ENCODE measurements at regions not wholly inside any gene's neighbourhood (a gene's known extent, or its start where the extent isn't known, plus 50 kb on each side); places are given as distances from the start of the nearest gene placed in this dataset.
"Not testable (repeated sequence)": the region's sequence is repeated elsewhere in the genome, so short reads cannot be mapped to it uniquely, and the experiment has no call there.

DNA sequence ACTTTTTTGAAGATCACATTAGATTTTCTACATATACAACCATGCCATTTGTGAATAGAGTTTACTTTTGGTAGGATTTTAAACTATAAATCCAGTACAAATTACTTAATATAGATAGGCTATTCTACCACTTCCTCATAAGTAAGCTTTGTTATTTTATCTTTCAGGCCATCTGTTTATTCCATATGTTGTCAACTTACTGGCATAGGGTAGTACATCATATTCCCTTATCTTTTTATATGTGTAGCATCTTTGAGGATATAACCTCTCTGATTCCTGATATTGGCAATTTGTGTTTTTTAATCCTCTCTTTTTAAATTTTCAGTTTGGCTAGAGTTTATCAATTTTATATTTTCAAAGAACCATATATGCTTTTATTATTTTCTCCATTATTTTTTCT lies 515.4 kb downstream of the DIPK2A start:
- no peaks in the 10 kb centered on the region for H3K9me3 ChIP-seq (ENCODE audit: control insufficient read depth, low read length)
- H3K4me3 ChIP-seq (ENCODE audit: insufficient read depth, low read depth, low read length) = no peak overlapping the region
- H3K27ac ChIP-seq (ENCODE audit: insufficient read depth, low read depth, low read length, poor library complexity, severe bottlenecking) = no peak overlapping the region
- H3K27me3 ChIP-seq (ENCODE audit: control insufficient read depth, insufficient read depth, low read length, poor library complexity, severe bottlenecking) = no peaks in the 10 kb centered on the region
- H3K36me3 ChIP-seq (ENCODE audit: control insufficient read depth, insufficient read depth, low read length) = no peaks in the 10 kb centered on the region
- H3K4me1 ChIP-seq (ENCODE audit: control insufficient read depth, insufficient read depth, low read length) = no peaks in the 10 kb centered on the region

GRCh38 chr3:144488927-144489326 lies 517.3 kb downstream of the DIPK2A start:
- Histone ChIP-seq H3K27ac (ENCODE audit: insufficient read depth, low read depth, low read length, poor library complexity, severe bottlenecking) (no peak overlapping the region), H3K9me3 (ENCODE audit: control insufficient read depth, low read length) (no peaks in the 10 kb centered on the region), H3K27me3 (ENCODE audit: control insufficient read depth, insufficient read depth, low read length, poor library complexity, severe bottlenecking) (no peaks in the 10 kb centered on the region), H3K36me3 (ENCODE audit: control insufficient read depth, insufficient read depth, low read length) (no peaks in the 10 kb centered on the region), H3K4me1 (ENCODE audit: control insufficient read depth, insufficient read depth, low read length) (no peaks in the 10 kb centered on the region), H3K4me3 (ENCODE audit: insufficient read depth, low read depth, low read length) (no peak overlapping the region)

DNA sequence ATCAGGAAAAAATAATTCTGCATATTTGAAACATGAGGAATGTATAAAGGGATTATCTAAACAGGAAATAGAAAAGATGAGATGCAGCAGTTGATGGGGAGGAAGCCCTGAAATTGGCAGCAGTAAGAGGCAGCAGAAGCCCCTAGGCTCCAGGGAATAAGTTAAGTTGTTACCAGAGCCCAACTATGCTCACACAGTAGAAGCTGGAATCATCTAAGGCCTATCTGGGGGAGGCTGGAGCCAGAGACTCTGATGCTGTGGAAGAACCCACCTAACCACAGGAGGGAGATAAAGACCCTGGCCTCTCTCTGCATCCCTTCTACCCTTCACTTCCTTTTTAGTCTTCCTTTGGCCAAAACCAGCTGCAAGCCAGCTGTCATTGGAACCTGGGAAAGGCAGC lies 519.7 kb downstream of the DIPK2A start:
- Histone ChIP-seq H3K9me3 (ENCODE audit: control insufficient read depth, low read length) (no peaks in the 10 kb centered on the region), H3K4me3 (ENCODE audit: insufficient read depth, low read depth, low read length) (no peak overlapping the region), H3K36me3 (ENCODE audit: control insufficient read depth, insufficient read depth, low read length) (no peaks in the 10 kb centered on the region), H3K27me3 (ENCODE audit: control insufficient read depth, insufficient read depth, low read length, poor library complexity, severe bottlenecking) (no peaks in the 10 kb centered on the region), H3K4me1 (ENCODE audit: control insufficient read depth, insufficient read depth, low read length) (no peaks in the 10 kb centered on the region), H3K27ac (ENCODE audit: insufficient read depth, low read depth, low read length, poor library complexity, severe bottlenecking) (no peak overlapping the region)

DNA sequence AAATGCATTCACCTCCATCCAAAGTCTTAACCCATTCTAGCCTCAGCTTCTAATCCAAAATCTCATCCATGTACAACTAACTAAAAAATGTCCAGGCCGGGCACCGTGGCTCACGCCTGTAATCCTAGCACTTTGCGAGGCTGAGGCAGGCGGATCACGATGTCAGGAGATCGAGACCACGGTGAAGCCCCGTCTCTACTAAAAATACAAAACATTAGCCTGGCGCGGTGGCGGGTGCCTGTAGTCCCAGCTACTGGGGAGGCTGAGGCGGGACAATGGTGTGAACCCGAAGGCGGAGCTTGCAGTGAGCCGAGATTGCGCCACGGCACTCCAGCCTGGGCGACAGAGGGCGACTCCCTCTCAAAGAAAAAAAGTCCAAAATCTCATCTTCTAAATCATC lies 523.0 kb downstream of the DIPK2A start:
- not testable (repeated sequence) for H3K36me3 ChIP-seq (ENCODE audit: control insufficient read depth, insufficient read depth, low read length); H3K4me3 ChIP-seq (ENCODE audit: insufficient read depth, low read depth, low read length); H3K27me3 ChIP-seq (ENCODE audit: control insufficient read depth, insufficient read depth, low read length, poor library complexity, severe bottlenecking); H3K4me1 ChIP-seq (ENCODE audit: control insufficient read depth, insufficient read depth, low read length); H3K9me3 ChIP-seq (ENCODE audit: control insufficient read depth, low read length); H3K27ac ChIP-seq (ENCODE audit: insufficient read depth, low read depth, low read length, poor library complexity, severe bottlenecking)
- 88 to 89% methylated on average over 20 of the region's 20 CpGs for WGBS, 2 experiments

GRCh38 chr3:144496141-144496835 lies 524.7 kb downstream of the DIPK2A start:
- no peaks in the 10 kb centered on the region for H3K36me3 ChIP-seq (ENCODE audit: control insufficient read depth, insufficient read depth, low read length)
- H3K27ac ChIP-seq (ENCODE audit: insufficient read depth, low read depth, low read length, poor library complexity, severe bottlenecking) = no peak overlapping the region
- 85 to 92% methylated on average over 4 of the region's 4 CpGs for WGBS, 2 experiments

DNA sequence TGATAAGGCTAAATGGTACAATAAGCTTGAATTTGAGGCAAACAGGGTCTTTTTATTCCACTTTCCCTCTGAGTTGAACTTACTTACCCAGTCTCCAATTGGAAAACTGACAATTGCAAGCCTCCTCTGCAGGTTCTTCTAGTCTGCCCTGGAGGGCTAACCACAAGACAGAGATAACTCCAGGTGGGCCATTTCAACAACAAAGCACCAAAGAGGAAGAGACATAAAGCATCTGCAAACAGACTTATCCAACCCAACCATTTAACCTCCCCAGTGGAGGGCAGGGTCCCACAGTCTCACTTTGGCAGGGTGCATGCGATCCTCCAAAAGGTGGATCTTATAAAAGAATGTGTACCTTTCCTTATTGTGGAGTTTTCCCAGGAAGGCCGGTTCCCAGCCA lies 525.8 kb downstream of the DIPK2A start:
- Histone ChIP-seq H3K36me3 (ENCODE audit: control insufficient read depth, insufficient read depth, low read length) (no peaks in the 10 kb centered on the region), H3K4me1 (ENCODE audit: control insufficient read depth, insufficient read depth, low read length) (no peaks in the 10 kb centered on the region), H3K9me3 (ENCODE audit: control insufficient read depth, low read length) (no peaks in the 10 kb centered on the region), H3K27ac (ENCODE audit: insufficient read depth, low read depth, low read length, poor library complexity, severe bottlenecking) (no peak overlapping the region), H3K4me3 (ENCODE audit: insufficient read depth, low read depth, low read length) (no peak overlapping the region), H3K27me3 (ENCODE audit: control insufficient read depth, insufficient read depth, low read length, poor library complexity, severe bottlenecking) (no peaks in the 10 kb centered on the region)
- WGBS, 2 experiments = 87 to 94% methylated on average over 2 of the region's 2 CpGs

More at GRCh38 chr3:144496141-144496835, 524.7 kb downstream of the DIPK2A start:
- Histone ChIP-seq H3K4me3 (ENCODE audit: insufficient read depth, low read depth, low read length) (no peak overlapping the region), H3K27me3 (ENCODE audit: control insufficient read depth, insufficient read depth, low read length, poor library complexity, severe bottlenecking) (no peaks in the 10 kb centered on the region), H3K9me3 (ENCODE audit: control insufficient read depth, low read length) (no peaks in the 10 kb centered on the region), H3K4me1 (ENCODE audit: control insufficient read depth, insufficient read depth, low read length) (no peaks in the 10 kb centered on the region)

DNA sequence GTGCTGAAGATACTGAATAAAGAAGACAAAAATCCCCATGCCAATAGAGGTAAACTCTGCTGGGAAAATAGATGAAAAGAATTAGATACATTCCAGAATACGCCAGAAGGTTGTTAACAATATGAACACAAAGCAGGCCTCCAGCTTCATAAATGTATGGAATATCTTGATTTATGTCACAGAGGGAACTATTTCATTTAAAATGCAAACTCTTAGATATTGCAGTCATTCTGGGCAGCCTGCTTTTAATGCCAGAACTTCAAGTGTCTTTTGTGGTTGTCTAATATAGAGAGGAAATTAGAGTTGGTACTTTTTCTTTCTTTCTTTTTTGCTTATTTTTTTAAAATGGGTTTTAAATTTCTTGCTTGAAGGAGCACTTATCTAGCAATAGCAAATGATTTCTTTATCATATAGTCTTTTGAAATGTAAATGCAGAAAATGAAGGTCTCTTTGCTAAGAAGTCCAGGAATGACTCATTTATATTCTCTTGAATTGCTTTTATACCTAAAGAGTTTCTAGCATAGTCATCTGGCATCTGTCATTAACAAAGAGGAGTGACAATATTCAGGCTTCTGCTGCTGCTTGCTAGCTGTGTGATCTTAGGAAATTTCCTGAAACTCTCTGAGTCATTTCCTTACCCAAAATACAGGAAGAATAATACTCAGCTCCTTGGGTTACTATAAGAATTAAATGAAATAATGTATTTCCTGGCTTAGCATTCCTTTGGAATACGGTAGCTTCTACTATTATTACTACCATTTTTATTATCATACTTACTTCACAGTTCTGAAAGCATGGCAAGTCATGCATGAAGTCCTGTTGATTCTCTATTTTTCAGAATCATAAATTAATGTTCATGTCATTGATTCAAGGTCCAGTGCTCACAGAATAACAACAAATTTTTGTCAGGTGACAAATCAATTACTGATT lies 527.6 kb downstream of the DIPK2A start:
- no peak overlapping the region for H3K4me3 ChIP-seq (ENCODE audit: insufficient read depth, low read depth, low read length)
- no peak overlapping the region for H3K27ac ChIP-seq (ENCODE audit: insufficient read depth, low read depth, low read length, poor library complexity, severe bottlenecking)
- WGBS, 2 experiments = 50 to 100% methylated on average over 1 to 2 of the region's 2 CpGs
- no peaks in the 10 kb centered on the region for H3K9me3 ChIP-seq (ENCODE audit: control insufficient read depth, low read length)
- H3K4me1 ChIP-seq (ENCODE audit: control insufficient read depth, insufficient read depth, low read length) = no peaks in the 10 kb centered on the region
- no peaks in the 10 kb centered on the region for H3K27me3 ChIP-seq (ENCODE audit: control insufficient read depth, insufficient read depth, low read length, poor library complexity, severe bottlenecking)
- H3K36me3 ChIP-seq (ENCODE audit: control insufficient read depth, insufficient read depth, low read length) = no peaks in the 10 kb centered on the region

GRCh38 chr3:144501467-144501866 lies 529.8 kb downstream of the DIPK2A start:
- no peak overlapping the region for H3K4me3 ChIP-seq (ENCODE audit: insufficient read depth, low read depth, low read length)
- H3K9me3 ChIP-seq (ENCODE audit: control insufficient read depth, low read length) = no peaks in the 10 kb centered on the region
- H3K36me3 ChIP-seq (ENCODE audit: control insufficient read depth, insufficient read depth, low read length) = no peaks in the 10 kb centered on the region
- no peaks in the 10 kb centered on the region for H3K27me3 ChIP-seq (ENCODE audit: control insufficient read depth, insufficient read depth, low read length, poor library complexity, severe bottlenecking)
- no peaks in the 10 kb centered on the region for H3K4me1 ChIP-seq (ENCODE audit: control insufficient read depth, insufficient read depth, low read length)
- 60 to 89% methylated on average over 1 of the region's 1 CpG for WGBS, 2 experiments
- H3K27ac ChIP-seq (ENCODE audit: insufficient read depth, low read depth, low read length, poor library complexity, severe bottlenecking) = no peak overlapping the region

- no peaks in the 10 kb centered on the region for H3K9me3 ChIP-seq (ENCODE audit: control insufficient read depth, low read length)
- H3K36me3 ChIP-seq (ENCODE audit: control insufficient read depth, insufficient read depth, low read length) = no peaks in the 10 kb centered on the region
- 31 to 32% methylated on average over 4 of the region's 4 CpGs for WGBS, 2 experiments
- no peak overlapping the region for H3K4me3 ChIP-seq (ENCODE audit: insufficient read depth, low read depth, low read length)
- no peaks in the 10 kb centered on the region for H3K27me3 ChIP-seq (ENCODE audit: control insufficient read depth, insufficient read depth, low read length, poor library complexity, severe bottlenecking)
- peak overlapping the region; percentile 0 for H3K27ac ChIP-seq (ENCODE audit: insufficient read depth, low read depth, low read length, poor library complexity, severe bottlenecking)
- H3K4me1 ChIP-seq (ENCODE audit: control insufficient read depth, insufficient read depth, low read length) = no peaks in the 10 kb centered on the region
These were observed 530.8 kb downstream of the DIPK2A start for GRCh38 chr3:144502402-144502801.

- not testable (repeated sequence) for H3K27ac ChIP-seq (ENCODE audit: insufficient read depth, low read depth, low read length, poor library complexity, severe bottlenecking)
- 95 to 100% methylated on average over 4 of the region's 4 CpGs for WGBS, 2 experiments
These were observed 534.8 kb downstream of the DIPK2A start for GRCh38 chr3:144506375-144506774.

More at GRCh38 chr3:144506375-144506774, 534.8 kb downstream of the DIPK2A start:
- not testable (repeated sequence) for H3K36me3 ChIP-seq (ENCODE audit: control insufficient read depth, insufficient read depth, low read length); H3K9me3 ChIP-seq (ENCODE audit: control insufficient read depth, low read length); H3K27me3 ChIP-seq (ENCODE audit: control insufficient read depth, insufficient read depth, low read length, poor library complexity, severe bottlenecking); H3K4me3 ChIP-seq (ENCODE audit: insufficient read depth, low read depth, low read length); H3K4me1 ChIP-seq (ENCODE audit: control insufficient read depth, insufficient read depth, low read length)

All from ectodermal cell (in vitro differentiated cells).